Superior temporal gyrus (tissue), 1 donor: ENCODE measurements at regions not wholly inside any gene's neighbourhood (a gene's known extent, or its start where the extent isn't known, plus 50 kb on each side); places are given as distances from the start of the nearest gene placed in this dataset.

Source experiments
- DNase-seq: peaks from one replicate; pipeline ENCODE4 v3.0.0-alpha.2; 2016; ENCODE audit errors: extremely low spot score

- DNase-seq: no peak
Measured at GRCh38 chr13:77381059-77381458, 54.2 kb upstream of the MYCBP2 start.

DNA sequence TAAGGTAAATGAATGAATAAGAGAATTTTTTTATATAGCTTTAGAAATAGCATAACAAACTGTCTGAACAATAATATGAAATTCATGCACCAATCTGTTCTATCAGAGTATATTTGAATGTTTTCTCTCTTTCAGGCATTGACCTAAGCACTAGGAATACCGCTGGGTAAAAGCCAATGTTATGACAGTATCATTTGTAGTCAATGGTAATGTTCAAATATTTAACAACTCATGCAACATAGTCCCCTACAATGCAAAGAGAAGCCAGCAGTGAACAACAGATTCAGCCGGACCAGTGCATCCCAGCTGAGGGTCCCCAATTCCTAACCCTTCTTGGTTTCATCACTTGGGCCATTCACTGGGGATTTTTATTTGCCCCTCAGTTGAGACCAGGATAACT, 52.6 kb upstream of the MYCBP2 start:
- no peak for DNase-seq

DNA sequence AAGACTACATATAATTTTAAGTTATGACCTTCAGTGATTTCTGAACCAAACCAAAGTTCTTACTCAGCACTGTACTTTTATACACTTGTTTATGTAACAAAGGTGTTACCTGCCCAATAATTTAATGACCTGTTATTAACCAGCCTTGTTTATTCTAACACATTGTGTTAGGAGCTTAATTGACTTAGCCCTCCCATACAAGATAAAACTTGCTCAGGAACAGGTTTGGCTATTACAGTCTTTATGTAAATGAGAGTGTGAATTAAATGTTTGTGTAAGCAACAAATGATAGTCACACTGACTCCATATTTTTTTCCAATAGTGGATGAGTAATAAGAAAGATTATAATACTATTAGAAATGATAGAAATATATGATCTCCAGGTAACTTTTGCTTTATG, 51.8 kb upstream of the MYCBP2 start:
- DNase-seq: no peak

GRCh38 chr13:77377016-77377415, 50.1 kb upstream of the MYCBP2 start:
- no peak for DNase-seq
